CD4-positive, alpha-beta T cell treated with Interleukin-15 for 4 hours (primary cell): ENCODE measurements at regions not wholly inside any gene's neighbourhood (a gene's known extent, or its start where the extent isn't known, plus 50 kb on each side); places are given as distances from the start of the nearest gene placed in this dataset.
"Not testable (repeated sequence)": the region's sequence is repeated elsewhere in the genome, so short reads cannot be mapped to it uniquely, and the experiment has no call there.

Experiments used
- DNase-seq: peaks from one replicate; pipeline ENCODE4 v3.0.0-alpha.2; 2020; ENCODE audit warnings: low spot score

DNA sequence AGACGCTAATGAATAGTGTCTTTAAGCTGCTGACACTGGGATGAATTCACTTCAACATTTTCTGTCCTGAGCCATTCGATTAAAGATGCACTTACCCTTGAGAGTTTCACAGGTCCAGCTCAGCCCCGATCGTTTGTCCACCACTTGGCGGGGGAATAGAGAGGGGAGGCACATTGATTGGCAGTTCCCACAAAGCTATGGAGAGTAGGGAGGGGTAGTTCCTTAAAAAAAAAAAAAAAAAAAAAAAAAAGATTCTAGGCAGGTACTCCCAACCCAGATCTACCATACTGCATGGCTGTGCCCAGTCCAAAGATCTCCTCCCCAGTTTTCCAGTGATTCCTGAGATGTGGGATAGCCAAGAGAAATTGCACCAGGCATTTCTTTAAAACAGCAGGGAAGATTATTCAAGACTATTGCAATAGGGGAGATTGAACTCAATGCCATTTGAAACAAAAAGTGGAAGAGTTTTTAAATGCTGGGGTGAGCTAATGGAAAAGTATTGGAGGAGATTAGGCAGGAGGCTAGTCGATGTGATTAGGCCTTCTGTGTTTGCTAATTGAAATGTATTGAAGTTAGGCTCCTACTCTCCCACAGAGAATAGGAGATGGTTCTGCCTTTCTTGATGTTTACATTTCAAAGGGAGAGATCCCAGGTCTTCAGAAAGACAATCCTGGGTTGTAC is 2217.4 kb upstream of the WWC1 start:
- no peak for DNase-seq

DNA sequence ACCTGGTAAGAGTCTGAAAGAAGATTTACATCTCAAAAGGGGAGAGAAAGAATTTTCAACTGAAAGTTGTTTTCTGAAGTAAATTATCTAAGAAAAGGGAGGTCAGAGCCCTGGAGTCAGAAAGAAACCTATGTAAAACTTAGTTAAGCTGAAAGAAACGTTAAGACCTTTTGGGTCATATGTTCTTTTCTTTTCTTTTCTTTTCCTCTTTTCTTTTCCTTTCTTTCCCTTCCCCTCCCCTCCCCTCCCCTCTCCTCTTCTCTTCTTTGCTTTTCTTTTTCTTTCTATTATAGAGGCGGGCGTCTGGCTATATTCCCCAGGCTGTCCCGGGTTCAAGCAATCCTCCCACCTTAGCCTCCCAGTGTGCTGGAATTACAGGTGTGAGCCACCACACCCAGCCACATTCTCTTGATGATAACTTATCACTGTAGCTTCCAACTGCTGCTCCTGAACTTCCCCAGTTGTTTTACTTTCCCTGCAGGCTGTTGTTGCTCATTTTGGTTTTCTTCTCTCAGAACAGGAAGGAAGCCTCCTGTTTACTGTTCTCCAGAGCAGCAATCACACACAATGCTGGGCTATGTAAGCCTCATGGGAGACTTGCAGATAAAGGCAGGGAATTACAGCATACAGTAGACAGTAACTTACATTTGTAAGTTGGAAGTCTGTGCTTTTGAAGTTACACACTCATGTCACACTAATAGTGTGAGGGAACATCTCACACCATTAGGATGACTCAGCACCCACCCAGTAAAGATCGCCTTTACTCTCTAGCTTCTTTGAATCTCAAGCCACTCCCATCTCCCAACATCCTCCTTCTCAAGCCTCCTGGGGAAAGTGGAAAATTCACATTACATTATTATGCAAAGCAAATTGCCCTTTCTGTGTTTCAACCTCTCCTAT is 2216.6 kb upstream of the WWC1 start:
- no peak for DNase-seq

DNA sequence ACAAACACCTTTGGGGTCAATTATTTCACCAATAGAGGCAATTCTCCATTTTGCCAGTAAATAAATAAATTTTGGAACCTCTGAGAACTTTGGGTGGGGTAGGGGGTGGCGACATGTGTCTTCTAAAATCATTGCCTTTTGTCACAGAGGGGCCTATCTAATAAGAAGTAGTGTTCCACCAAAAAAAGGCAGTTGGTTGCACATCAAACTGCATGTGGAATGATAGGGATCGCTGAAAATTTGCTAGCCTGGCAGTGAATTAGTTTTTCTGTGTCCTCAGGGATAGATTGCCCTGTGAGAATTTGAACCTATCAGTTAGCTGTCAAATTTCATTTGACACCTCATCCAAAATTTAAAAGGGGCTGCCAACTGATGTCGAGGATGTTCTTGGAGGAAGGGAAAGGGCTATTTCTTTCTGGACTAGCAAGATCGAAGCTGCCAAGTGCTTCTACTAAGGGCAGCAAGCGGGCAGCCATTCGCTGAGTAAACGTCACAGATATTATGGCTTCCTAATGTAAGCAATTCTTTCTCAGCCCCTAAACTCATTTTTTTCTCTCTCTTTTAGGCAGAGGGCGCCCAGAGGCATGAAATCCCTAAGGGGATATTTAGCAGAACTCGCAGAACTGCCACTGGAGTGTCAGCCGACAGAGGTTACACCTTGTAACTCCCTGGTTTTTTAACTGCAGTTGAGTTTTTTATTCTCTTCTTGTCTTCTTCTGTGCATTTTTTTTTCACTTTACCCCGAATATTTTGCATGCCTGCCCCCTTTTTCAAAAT is 2208.1 kb upstream of the WWC1 start:
- no peak for DNase-seq

DNA sequence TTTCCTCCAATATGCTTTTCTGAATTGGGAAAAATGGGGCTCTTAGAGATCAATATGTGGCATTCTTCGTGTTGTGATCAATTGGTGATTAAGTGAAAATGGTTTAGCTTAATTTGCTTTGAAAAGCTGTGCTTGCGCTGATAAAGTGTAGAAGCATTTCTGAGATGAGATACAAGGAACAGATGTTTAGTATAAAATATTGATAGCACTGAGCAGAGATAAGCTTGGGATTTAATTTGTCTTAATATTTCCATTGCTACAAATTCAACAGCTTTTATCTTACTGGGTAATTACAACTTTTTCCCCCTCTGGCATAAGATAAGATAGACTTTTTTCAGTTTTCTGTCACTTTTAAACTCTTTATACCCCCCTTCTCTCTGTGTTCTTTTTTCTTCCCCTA is 2204.9 kb upstream of the WWC1 start:
- DNase-seq = no peak

DNA sequence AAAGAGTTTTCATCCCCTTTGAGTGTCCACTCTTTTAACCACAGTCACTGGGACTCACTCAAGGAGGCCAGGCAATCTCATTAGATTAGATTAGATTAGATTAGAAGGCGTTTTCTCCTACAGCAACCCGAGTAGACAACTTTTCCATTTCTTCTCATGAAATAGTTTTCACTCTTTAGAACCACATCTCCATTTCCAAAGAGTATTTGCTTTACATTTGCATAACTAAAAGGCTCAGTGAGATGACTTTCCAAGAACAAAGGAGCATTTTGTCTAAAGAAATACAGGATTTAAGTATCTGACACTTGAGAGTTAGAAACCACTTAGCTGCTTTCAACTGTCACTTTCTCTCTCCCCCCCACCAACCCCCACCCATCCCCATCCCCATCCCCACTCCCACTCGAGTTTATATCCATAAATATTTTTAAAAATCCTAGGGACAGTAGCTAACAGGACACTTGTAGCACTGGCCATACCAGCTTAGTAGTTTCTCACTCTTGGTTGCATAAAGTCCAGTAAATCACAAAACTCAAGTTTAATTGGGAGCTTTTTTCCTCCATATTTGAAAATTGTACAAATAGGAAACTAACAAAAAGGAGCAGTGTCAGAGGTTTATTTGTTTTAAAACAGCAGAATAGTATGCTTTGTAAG is 2202.9 kb upstream of the WWC1 start:
- no peak for DNase-seq

DNA sequence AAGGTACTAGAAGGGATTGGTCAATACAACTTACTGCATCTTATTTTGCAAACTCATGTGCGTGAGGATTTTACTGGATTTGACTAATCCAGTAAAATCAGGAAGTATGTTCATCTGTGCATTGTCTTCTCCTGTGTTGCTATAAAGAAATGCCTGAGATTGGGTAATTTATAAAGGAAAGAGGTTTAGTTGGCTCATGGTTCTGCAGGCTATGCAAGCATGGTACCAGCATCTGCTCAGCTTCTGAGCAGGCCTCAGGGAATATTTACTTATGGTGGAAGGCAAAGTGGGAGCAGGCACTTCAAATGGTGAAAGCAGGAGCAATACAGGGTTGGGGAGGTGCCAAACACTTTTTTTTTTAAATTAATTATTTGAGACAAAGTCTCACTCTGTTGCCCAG is 2199.5 kb upstream of the WWC1 start:
- DNase-seq = no peak

DNA sequence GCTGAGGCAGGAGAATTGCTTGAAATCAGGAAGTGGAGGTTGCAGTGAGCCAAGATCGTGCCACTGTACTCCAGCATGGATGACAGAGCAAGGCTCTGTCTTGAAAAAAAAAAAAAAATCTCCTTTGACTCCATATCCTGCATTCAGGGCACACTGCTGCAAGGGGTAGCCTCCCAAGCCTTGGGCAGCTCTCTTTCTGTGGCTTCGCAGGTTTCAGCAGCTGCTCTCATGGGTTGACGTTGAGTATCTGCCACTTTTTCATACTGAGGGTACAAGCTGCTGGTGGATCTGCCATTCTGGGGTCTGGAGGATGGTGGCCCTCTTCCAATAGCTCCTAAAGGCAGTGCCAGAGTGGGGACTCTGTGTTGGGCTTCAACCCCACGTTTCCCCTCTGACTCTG is 2198.1 kb upstream of the WWC1 start:
- no peak for DNase-seq

GRCh38 chr5:166102947-166103346 is 2188.5 kb upstream of the WWC1 start:
- DNase-seq = no peak

DNA sequence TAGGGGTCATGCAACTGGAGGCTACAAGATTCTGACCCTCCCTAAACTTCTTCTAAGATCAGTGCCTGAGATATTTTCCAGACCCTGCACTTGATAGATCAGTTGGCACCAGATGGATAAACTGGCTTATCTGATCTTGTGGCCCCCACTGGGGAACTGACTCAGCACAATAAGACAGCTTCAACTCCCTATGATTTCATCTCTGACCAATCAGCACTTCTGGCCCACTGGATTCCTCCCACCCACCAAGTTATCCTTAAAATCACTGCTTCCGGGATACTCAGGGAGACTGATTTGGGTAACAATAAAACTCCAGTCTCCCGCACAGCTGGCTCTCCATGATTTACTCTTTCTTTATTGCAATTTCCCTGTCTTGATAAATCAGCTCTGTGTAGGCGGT is 2180.4 kb upstream of the WWC1 start:
- DNase-seq = no peak

DNA sequence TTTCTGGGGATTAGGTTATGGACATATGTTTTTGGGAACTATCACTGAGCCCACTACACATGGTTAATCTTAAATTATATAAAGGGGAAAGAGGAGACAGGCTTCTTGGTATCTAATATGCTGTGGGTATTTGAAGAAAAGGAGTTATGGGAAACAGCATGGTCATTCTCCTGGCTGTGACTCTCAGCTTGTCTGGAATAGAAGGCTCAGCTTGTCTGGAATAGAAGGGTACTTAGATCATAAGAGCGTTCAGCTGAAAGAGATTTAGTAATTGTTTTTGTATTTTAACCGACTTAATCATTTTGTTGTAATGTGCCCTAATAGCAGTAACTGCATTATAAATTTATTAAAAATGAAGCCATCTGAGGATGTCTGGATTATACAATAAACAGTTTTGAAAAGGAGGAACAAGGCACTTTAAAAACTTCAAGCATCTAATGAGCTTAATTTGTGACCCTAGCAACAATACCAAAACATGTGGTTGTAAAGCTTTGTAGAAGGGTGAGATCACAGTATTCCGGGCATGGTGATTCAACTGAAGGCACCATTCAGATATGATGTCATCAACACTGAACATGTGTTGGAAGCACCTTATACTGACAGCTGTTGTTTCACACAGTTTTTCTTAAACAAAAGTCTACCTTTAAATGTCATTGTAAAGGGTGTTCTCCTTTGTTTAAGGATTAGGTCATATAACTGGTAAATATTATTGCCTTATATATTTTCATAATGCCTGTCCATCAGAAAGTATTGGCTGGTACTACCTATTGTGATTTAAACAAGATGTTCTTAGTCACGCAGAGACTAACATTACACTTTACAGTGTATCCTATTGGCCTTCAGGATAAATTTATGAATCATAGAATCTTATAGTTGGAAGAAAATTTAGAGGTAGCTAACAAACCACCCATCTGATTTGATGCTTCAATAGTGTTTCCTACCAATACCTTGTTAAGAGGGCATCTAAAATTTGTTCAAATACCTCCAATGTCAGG is 2174.1 kb upstream of the WWC1 start:
- no peak for DNase-seq

GRCh38 chr5:166119506-166119905 is 2171.9 kb upstream of the WWC1 start:
- DNase-seq = no peak

- DNase-seq = no peak
Measured at GRCh38 chr5:166123717-166124116, 2167.7 kb upstream of the WWC1 start.

DNA sequence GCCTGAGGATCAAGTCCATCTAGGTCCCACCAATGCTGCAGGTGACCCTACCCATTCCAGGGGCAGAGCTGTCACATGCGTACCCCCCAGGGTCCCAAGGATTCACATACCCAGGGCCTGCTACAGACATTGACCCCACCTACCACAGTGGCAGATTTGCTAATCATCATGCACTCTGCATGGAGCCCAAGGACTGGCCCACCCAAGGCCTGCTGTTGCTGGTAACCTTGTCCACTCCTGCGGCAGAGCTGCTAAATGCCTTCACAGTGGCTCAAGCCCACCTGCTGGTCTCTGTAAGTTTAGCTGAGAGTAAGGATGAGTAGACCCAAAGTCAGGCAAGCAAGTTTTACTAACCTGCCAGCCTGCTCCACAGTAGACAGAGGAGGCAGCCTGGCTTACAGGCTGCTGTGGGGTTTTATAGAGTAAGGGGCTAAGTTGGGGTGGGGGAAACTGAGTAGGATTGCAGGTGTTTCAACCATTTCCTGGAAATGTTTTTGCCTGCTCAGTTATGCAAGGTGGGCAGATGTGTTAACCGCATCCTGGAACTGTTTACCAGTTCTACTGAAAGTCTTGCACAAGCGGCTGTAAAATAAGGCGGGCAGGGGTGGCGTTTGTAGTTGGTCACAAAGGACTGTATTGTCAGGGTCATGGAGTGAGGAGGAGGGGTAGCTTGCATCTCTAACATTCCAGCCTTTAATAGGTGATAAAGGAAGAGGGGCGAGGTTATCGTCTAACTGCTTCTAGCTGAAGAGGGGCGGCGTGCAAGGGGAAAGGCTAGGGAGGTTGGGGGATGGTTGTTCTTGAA is 2163.5 kb upstream of the WWC1 start:
- DNase-seq = no peak

DNA sequence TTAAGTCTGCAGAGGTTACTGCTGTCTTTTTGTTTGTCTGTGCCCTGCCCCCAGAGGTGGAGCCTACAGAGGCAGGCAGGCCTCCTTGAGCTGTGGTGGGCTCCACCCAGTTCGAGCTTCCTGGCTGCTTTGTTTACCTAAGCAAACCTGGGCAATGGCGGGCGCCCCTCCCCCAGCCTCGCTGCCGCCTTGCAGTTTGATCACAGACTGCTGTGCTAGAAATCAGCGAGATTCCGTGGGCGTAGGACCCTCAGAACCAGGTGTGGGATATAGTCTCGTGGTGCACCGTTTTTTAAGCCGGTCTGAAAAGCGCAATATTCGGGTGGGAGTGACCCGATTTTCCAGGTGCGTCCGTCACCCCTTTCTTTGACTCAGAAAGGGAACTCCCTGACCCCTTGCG is 2146.3 kb upstream of the WWC1 start:
- DNase-seq = not testable (repeated sequence)

- no peak for DNase-seq
Measured at GRCh38 chr5:166163996-166164610, 2127.3 kb upstream of the WWC1 start.

DNA sequence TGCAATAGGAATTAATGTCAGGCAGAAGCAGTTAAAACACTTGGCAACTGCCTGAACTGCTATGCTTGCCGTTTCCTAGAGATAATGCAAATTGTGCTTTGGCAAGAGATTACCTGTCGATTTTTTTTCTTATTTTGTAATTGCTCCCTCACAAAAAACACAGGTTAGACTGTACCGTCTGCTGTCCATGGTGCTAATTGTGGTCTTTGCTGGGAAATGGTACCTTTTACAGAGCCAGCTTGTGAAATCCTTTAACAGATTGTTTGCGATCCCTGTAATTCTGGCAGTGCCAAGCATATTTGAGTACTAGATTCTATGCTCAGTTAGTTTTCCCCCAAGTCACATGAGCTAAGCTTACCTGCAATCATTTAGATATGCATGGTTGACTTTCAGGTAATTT is 2125.8 kb upstream of the WWC1 start:
- no peak for DNase-seq

DNA sequence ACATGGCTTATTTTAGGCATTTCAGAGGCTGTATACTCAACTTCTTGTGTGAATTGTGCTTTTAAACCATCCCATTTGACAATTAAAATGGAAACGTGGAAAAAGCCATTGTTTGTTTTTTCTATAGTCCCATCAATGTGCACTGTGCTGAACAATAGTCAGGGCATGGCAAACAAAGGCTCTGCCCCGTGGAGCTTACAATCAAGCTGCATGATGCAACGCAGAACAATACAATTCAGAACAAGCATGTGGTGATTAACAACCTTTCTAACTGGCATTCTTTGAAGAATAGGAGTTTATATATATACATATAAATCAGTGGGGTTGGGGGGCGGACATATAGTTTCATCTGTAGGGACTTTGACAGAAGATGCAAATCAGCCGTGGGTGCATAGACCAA is 2125.4 kb upstream of the WWC1 start:
- DNase-seq = no peak

GRCh38 chr5:166172597-166172996 is 2118.8 kb upstream of the WWC1 start:
- DNase-seq = no peak

- no peak for DNase-seq
Measured at GRCh38 chr5:166178411-166179080, 2112.9 kb upstream of the WWC1 start.
